Upper lobe of left lung (tissue), 6 donors: ENCODE measurements at regions not wholly inside any gene's neighbourhood (a gene's known extent, or its start where the extent isn't known, plus 50 kb on each side); places are given as distances from the start of the nearest gene placed in this dataset.
"Not testable (repeated sequence)": the region's sequence is repeated elsewhere in the genome, so short reads cannot be mapped to it uniquely, and the experiment has no call there.

Experiments used
- ATAC-seq, 2 donors: fragments of 200-7000 bp; cut with Tn5 transposase; one replicate each; pipeline ENCODE4 v1.9.1; 2022; ENCODE audit warnings: mild to moderate bottlenecking in 2 of 2, moderate library complexity in 2 of 2; ENCODE audit not compliant: low FRiP score in 2 of 2
- DNase-seq, 2 donors: peaks; one replicate each; pipeline ENCODE4 v3.0.0-alpha.2; 2019 to 2020
- H3K27ac ChIP-seq, 4 donors: fragments of 200-600 bp; sonication (generic); one replicate each; pipeline ENCODE4 v1.5.1; 2016 to 2019
- H3K27me3 ChIP-seq, 4 donors: fragments of 200-600 bp; sonication (generic); one replicate each; pipeline ENCODE4 v1.5.1; 2017 to 2019
- H3K36me3 ChIP-seq, 4 donors: fragments of 200-600 bp; sonication (generic); one replicate each; pipeline ENCODE4 v1.5.1; 2016 to 2019
- H3K4me1 ChIP-seq, 4 donors: fragments of 200-600 bp; sonication (generic); one replicate each; pipeline ENCODE4 v1.5.1; 2018 to 2019
- H3K4me3 ChIP-seq, 4 donors: fragments of 200-600 bp; sonication (generic); one replicate each; pipeline ENCODE4 v1.5.1; 2017 to 2019; ENCODE audit warnings: mild to moderate bottlenecking in 2 of 4, moderate library complexity in 1 of 4
- H3K9me3 ChIP-seq, 4 donors: fragments of 200-600 bp; sonication (generic); one replicate each; pipeline ENCODE4 v1.5.1; 2018 to 2019
- CTCF ChIP-seq, 6 experiments: fragments of 450-650 bp in 4 of 6; fragments of 200-600 bp in 2 of 6; sonication (generic) in 2 of 6; IDR thresholded peaks; one replicate each; pipeline ENCODE4 v1.5.1; 2016 to 2019; ENCODE audit warnings: antibody characterized with exemption in 6 of 6
- EP300 ChIP-seq, 4 donors: sonication (generic); formaldehyde crosslinking; IDR thresholded peaks; one replicate each; pipeline ENCODE4 v1.5.1; 2017; ENCODE audit warnings: antibody characterized with exemption in 4 of 4, control low read depth in 2 of 4
- POLR2A ChIP-seq, 4 donors: fragments of 450-650 bp; IDR thresholded peaks; one replicate each; pipeline ENCODE4 v1.5.1; 2016 to 2017; ENCODE audit warnings: antibody characterized with exemption in 4 of 4, mild to moderate bottlenecking in 2 of 4
- POLR2AphosphoS5 ChIP-seq, 2 donors: sonication (generic); formaldehyde crosslinking; IDR thresholded peaks; one replicate each; pipeline ENCODE4 v1.5.1; 2017; ENCODE audit warnings: antibody characterized with exemption in 2 of 2
- WGBS, 2 donors: methylation state at CpG; one replicate each; pipeline ENCODE4 v1.1.5; 2017 to 2018; 5-methylcytosine and 5-hydroxymethylcytosine counted together
- donor health status: DM: no; HTN: no; CAD: no; lungs with moderate emphysema.
- donor health status: DM: no; HTN: yes; CAD: no; lungs with severe emphysema.

- H3K27me3 ChIP-seq: no peaks in the 10 kb centered on the region
- ATAC-seq (no peak), DNase-seq (peak in 1 of 2 donors; percentile 53)
- peaks cover 0 to 6% (median 0%) of the 10 kb centered on the region in 4 donors for H3K4me1 ChIP-seq
- H3K36me3 ChIP-seq: no peaks in the 10 kb centered on the region
- H3K4me3 ChIP-seq: no peak overlapping the region
- WGBS, 2 donors: 87 to 91% methylated on average over 15 of the region's 15 CpGs
- H3K27ac ChIP-seq: no peak overlapping the region
- TF ChIP-seq POLR2A (IDR thresholded peaks at IDR 0.05) (no peak), CTCF (IDR thresholded peaks at IDR 0.05) (no peak), POLR2AphosphoS5 (IDR thresholded peaks at IDR 0.05) (no peak), EP300 (IDR thresholded peaks at IDR 0.05) (no peak)
- H3K9me3 ChIP-seq: no peaks in the 10 kb centered on the region
Measured at GRCh38 chr6:167708501-167709094, 118.1 kb upstream of the AFDN start.

GRCh38 chr6:167709196-167709595, 117.5 kb upstream of the AFDN start:
- ATAC-seq (no peak), DNase-seq (no peak)
- H3K27ac ChIP-seq: no peak overlapping the region
- no peaks in the 10 kb centered on the region for H3K36me3 ChIP-seq
- WGBS, 2 donors: 74 to 84% methylated on average over 4 to 7 of the region's 7 CpGs
- no peak for TF ChIP-seq POLR2AphosphoS5 (IDR thresholded peaks at IDR 0.05)
- TF ChIP-seq CTCF (IDR thresholded peaks at IDR 0.05): no peak
- TF ChIP-seq POLR2A (IDR thresholded peaks at IDR 0.05): no peak
- TF ChIP-seq EP300 (IDR thresholded peaks at IDR 0.05): no peak
- no peaks in the 10 kb centered on the region for H3K9me3 ChIP-seq
- H3K4me3 ChIP-seq: no peak overlapping the region
- H3K4me1 ChIP-seq: peaks cover 0 to 6% (median 5%) of the 10 kb centered on the region in 4 donors
- H3K27me3 ChIP-seq: no peaks in the 10 kb centered on the region

- not testable (repeated sequence) for ATAC-seq, H3K4me1 ChIP-seq
Measured at GRCh38 chr6:167709776-167710336, 116.9 kb upstream of the AFDN start.

GRCh38 chr6:167710363-167710920, 116.3 kb upstream of the AFDN start:
- Histone ChIP-seq H3K4me3 (no peak overlapping the region), H3K36me3 (no peaks in the 10 kb centered on the region), H3K27ac (no peak overlapping the region), H3K9me3 (no peaks in the 10 kb centered on the region), H3K4me1 (peaks cover 0 to 7% (median 5%) of the 10 kb centered on the region in 4 donors), H3K27me3 (no peaks in the 10 kb centered on the region)
- DNase-seq: no peak
- 87 to 89% methylated on average over 13 of the region's 13 CpGs for WGBS, 2 donors
- ATAC-seq: no peak
- TF ChIP-seq EP300 (IDR thresholded peaks at IDR 0.05) (no peak), POLR2A (IDR thresholded peaks at IDR 0.05) (no peak), POLR2AphosphoS5 (IDR thresholded peaks at IDR 0.05) (no peak), CTCF (IDR thresholded peaks at IDR 0.05) (no peak)

More at GRCh38 chr6:167709776-167710336, 116.9 kb upstream of the AFDN start:
- not testable (repeated sequence) for H3K9me3 ChIP-seq, H3K36me3 ChIP-seq, H3K4me3 ChIP-seq, H3K27me3 ChIP-seq, H3K27ac ChIP-seq
- peak in 1 of 2 donors; percentile 65 for DNase-seq
- 90 to 93% methylated on average over 7 to 11 of the region's 11 CpGs for WGBS, 2 donors

GRCh38 chr6:167711211-167711610, 115.5 kb upstream of the AFDN start:
- DNase-seq (no peak), ATAC-seq (no peak)
- Histone ChIP-seq H3K4me3 (no peak overlapping the region), H3K27ac (no peak overlapping the region), H3K4me1 (peaks cover 0 to 7% (median 5%) of the 10 kb centered on the region in 4 donors), H3K9me3 (no peaks in the 10 kb centered on the region), H3K27me3 (no peaks in the 10 kb centered on the region), H3K36me3 (no peaks in the 10 kb centered on the region)
- TF ChIP-seq POLR2AphosphoS5 (IDR thresholded peaks at IDR 0.05) (no peak), CTCF (IDR thresholded peaks at IDR 0.05) (no peak), EP300 (IDR thresholded peaks at IDR 0.05) (no peak), POLR2A (IDR thresholded peaks at IDR 0.05) (no peak)
- 91 to 92% methylated on average over 8 of the region's 8 CpGs for WGBS, 2 donors
